ENCODE measurements at regions not wholly inside any gene's neighbourhood (a gene's known extent, or its start where the extent isn't known, plus 50 kb on each side); places are given as distances from the start of the nearest gene placed in this dataset.

- Histone ChIP-seq H3K4me2 (ENCODE audit: insufficient read depth in 1 of 2, low read depth in 2 of 2, low read length in 2 of 2) (no peak overlapping the region), H3K79me2 (ENCODE audit: control insufficient read depth in 1 of 2, insufficient read depth in 2 of 2, low read length in 2 of 2) (no peaks in the 10 kb centered on the region), H4K8ac (ENCODE audit: extremely low read depth, insufficient read depth, low read length) (no peak overlapping the region), H3K9ac (replicated peaks in 1 of 4; ENCODE audit: extremely low read depth in 1 of 4, low read depth in 3 of 4, low read length in 3 of 4) (no peak overlapping the region), H3K4me1 (replicated peaks in 1 of 4; ENCODE audit: control insufficient read depth in 3 of 4, insufficient read depth in 4 of 4, low read length in 3 of 4) (no peaks in the 10 kb centered on the region), H3K4me3 (ENCODE audit: extremely low read depth in 1 of 4, insufficient read depth in 2 of 4, low read depth in 3 of 4, low read length in 4 of 4) (no peak overlapping the region), H3K36me3 (ENCODE audit: control insufficient read depth in 2 of 4, insufficient read depth in 4 of 4, low read length in 3 of 4) (no peaks in the 10 kb centered on the region), H3K18ac (ENCODE audit: extremely low read depth, low read length) (no peak overlapping the region), H2BK15ac (ENCODE audit: low read length) (no peak overlapping the region), H3K27ac (ENCODE audit: low read depth, low read length) (no peak overlapping the region), H3K23ac (ENCODE audit: insufficient read length) (no peak overlapping the region), H3K56ac (replicated peaks; ENCODE audit: insufficient read length, low read depth, low read length) (no peak overlapping the region), H2BK12ac (ENCODE audit: low read depth, low read length) (no peak overlapping the region), H3K4ac (replicated peaks; ENCODE audit: insufficient read length, low read depth, low read length) (no peak overlapping the region), H3K27me3 (replicated peaks in 1 of 4; ENCODE audit: control insufficient read depth in 3 of 4, extremely low read depth in 1 of 4, insufficient read depth in 3 of 4, low read length in 3 of 4) (no peaks in the 10 kb centered on the region), H2AK5ac (ENCODE audit: low read depth, low read length) (no peak overlapping the region), H3K23me2 (ENCODE audit: low read depth, low read length) (no peaks in the 10 kb centered on the region), H2BK5ac (ENCODE audit: low read depth, low read length) (no peak overlapping the region), H2AFZ (ENCODE audit: low read length) (no peak overlapping the region), H3K14ac (ENCODE audit: insufficient read length) (no peak overlapping the region), H4K91ac (replicated peaks; ENCODE audit: insufficient read length, low read length) (no peak overlapping the region), H3K9me3 (ENCODE audit: insufficient read depth in 2 of 2, low read depth in 1 of 2, low read length in 1 of 2) (no peaks in the 10 kb centered on the region), H4K5ac (ENCODE audit: insufficient read length, low read depth, low read length) (no peak overlapping the region), H2BK120ac (replicated peaks; ENCODE audit: low read depth, low read length) (no peak overlapping the region), H3K79me1 (ENCODE audit: low read depth, low read length) (no peaks in the 10 kb centered on the region), H4K20me1 (replicated peaks in 1 of 2; ENCODE audit: control insufficient read depth in 1 of 2, insufficient read depth in 2 of 2, low read length in 2 of 2) (no peaks in the 10 kb centered on the region), H2BK20ac (ENCODE audit: low read length) (no peak overlapping the region)
- ChIA-PET POLR2A (ENCODE audit: partially characterized antibody) (no interaction called here), CTCF (ENCODE audit: partially characterized antibody) (no interaction called here)
- TF ChIP-seq HDAC6 (IDR thresholded peaks at IDR 0.05; ENCODE audit: low read depth, low read length) (no peak), RBBP5 (IDR thresholded peaks at IDR 0.05; ENCODE audit: borderline replicate concordance, low read depth, low read length) (no peak), BRCA1 (IDR thresholded peaks at IDR 0.05; ENCODE audit: low read depth, low read length) (no peak), POLR2A (IDR thresholded peaks at IDR 0.05; ENCODE audit: control extremely low read depth in 1 of 2, low read depth in 2 of 2, low read length in 2 of 2) (no peak), TBP (IDR thresholded peaks at IDR 0.05; ENCODE audit: low read depth, low read length) (no peak)
- DNase-seq (ENCODE audit: low read depth in 1 of 2, low spot score in 2 of 2) (no peak), FAIRE-seq (no peak)
- 79% methylated on average over 1 of the region's 1 CpG; no CpG with 5 or more reads in 1 of the 2 experiments for WGBS, 2 experiments (ENCODE audit: extremely low coverage in 1 of 2, insufficient coverage in 1 of 2, insufficient read length in 1 of 2, insufficient replicate concordance in 2 of 2, low coverage in 1 of 2, low lambda C conversion rate in 2 of 2, missing lambda C conversion rate in 1 of 2)
These were observed 214.7 kb upstream of the SGO1 start for GRCh38 chr3:20400686-20401085.
